ENCODE measurements at regions not wholly inside any gene's neighbourhood (a gene's known extent, or its start where the extent isn't known, plus 50 kb on each side); places are given as distances from the start of the nearest gene placed in this dataset.

DNA sequence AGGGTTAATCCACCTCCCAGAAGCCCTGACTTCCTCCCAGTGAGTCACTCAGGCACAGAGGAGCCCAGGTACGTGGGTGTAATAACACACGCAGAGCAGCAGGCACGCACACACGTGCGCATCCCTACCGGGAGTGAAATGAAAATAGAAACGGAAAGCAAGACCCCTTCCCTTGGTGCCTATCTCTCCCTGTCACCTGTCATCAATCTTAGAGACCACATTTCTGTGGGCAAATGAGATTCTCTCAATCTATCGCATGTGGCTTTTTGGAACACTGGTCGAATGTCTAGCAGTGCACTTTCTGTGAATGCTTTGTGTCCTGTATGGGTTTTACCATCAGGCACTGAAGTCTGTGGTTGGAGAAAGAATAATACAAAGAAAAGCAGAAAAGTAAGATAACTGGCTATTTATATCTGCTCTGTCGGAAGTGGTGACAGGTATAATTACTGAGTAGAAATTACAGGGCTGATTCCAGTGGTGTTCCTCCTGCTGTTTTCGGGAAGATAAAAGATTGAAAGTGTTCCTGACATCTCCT lies 137.7 kb upstream of the GRIA1 start (continued):
- TF ChIP-seq, protein P1, sequence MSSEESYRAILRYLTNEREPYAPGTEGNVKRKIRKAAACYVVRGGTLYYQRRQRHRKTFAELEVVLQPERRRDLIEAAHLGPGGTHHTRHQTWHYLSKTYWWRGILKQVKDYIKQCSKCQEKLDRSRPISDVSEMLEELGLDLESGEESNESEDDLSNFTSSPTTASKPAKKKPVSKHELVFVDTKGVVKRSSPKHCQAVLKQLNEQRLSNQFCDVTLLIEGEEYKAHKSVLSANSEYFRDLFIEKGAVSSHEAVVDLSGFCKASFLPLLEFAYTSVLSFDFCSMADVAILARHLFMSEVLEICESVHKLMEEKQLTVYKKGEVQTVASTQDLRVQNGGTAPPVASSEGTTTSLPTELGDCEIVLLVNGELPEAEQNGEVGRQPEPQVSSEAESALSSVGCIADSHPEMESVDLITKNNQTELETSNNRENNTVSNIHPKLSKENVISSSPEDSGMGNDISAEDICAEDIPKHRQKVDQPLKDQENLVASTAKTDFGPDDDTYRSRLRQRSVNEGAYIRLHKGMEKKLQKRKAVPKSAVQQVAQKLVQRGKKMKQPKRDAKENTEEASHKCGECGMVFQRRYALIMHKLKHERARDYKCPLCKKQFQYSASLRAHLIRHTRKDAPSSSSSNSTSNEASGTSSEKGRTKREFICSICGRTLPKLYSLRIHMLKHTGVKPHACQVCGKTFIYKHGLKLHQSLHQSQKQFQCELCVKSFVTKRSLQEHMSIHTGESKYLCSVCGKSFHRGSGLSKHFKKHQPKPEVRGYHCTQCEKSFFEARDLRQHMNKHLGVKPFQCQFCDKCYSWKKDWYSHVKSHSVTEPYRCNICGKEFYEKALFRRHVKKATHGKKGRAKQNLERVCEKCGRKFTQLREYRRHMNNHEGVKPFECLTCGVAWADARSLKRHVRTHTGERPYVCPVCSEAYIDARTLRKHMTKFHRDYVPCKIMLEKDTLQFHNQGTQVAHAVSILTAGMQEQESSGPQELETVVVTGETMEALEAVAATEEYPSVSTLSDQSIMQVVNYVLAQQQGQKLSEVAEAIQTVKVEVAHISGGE (CRISPR knock-in tag; IDR thresholded peaks at IDR 0.05), result no peak
- TF ChIP-seq CREM (IDR thresholded peaks at IDR 0.05; ENCODE audit: low read depth) (peak; percentile 60; the same call in 1 of the 2 replicates), ZNF622 (IDR thresholded peaks at IDR 0.05) (no peak), SREBF2 (IDR thresholded peaks at IDR 0.05; ENCODE audit: low read length) (no peak), POLR2AphosphoS2 (IDR thresholded peaks at IDR 0.05; ENCODE audit: low read depth, low read length) (no peak), RAD51 (IDR thresholded peaks at IDR 0.05) (no peak), RELB (IDR thresholded peaks at IDR 0.05; ENCODE audit: low read depth) (0 out of 2 replicates have a peak, but pooled peaks have one; percentile 44), BRCA1 (IDR thresholded peaks at IDR 0.05; ENCODE audit: low read depth, low read length) (no peak), MTA3 (IDR thresholded peaks at IDR 0.05; ENCODE audit: borderline replicate concordance, low read length) (0 out of 2 replicates have a peak, but pooled peaks have one; percentile 68), KLF5 (IDR thresholded peaks at IDR 0.05; ENCODE audit: partially characterized antibody) (no peak), EED (IDR thresholded peaks at IDR 0.05; ENCODE audit: low read depth) (peak; percentile 89), PML (IDR thresholded peaks at IDR 0.05; ENCODE audit: low read length) (0 out of 2 replicates have a peak, but pooled peaks have one; percentile 29), GATAD2B (conservative IDR thresholded peaks at IDR 0.05; ENCODE audit: low read depth) (no peak), HDAC2 (IDR thresholded peaks at IDR 0.05) (no peak), GABPA (IDR thresholded peaks at IDR 0.05; ENCODE audit: low read depth) (no peak), EGR1 (IDR thresholded peaks at IDR 0.05; ENCODE audit: borderline replicate concordance in 1 of 2, low read depth in 2 of 2, low read length in 2 of 2) (peak in 1 of 2 experiments; percentile 78; a peak in 2 of 3 replicates)
- TF ChIP-seq, protein P2, sequence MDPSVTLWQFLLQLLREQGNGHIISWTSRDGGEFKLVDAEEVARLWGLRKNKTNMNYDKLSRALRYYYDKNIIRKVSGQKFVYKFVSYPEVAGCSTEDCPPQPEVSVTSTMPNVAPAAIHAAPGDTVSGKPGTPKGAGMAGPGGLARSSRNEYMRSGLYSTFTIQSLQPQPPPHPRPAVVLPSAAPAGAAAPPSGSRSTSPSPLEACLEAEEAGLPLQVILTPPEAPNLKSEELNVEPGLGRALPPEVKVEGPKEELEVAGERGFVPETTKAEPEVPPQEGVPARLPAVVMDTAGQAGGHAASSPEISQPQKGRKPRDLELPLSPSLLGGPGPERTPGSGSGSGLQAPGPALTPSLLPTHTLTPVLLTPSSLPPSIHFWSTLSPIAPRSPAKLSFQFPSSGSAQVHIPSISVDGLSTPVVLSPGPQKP (IDR thresholded peaks at IDR 0.05; ENCODE audit: low read depth, low read length), result no peak
- TF ChIP-seq, protein P3, sequence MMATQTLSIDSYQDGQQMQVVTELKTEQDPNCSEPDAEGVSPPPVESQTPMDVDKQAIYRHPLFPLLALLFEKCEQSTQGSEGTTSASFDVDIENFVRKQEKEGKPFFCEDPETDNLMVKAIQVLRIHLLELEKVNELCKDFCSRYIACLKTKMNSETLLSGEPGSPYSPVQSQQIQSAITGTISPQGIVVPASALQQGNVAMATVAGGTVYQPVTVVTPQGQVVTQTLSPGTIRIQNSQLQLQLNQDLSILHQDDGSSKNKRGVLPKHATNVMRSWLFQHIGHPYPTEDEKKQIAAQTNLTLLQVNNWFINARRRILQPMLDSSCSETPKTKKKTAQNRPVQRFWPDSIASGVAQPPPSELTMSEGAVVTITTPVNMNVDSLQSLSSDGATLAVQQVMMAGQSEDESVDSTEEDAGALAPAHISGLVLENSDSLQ (IDR thresholded peaks at IDR 0.05), result peak; percentile 87
- TF ChIP-seq, protein P4, sequence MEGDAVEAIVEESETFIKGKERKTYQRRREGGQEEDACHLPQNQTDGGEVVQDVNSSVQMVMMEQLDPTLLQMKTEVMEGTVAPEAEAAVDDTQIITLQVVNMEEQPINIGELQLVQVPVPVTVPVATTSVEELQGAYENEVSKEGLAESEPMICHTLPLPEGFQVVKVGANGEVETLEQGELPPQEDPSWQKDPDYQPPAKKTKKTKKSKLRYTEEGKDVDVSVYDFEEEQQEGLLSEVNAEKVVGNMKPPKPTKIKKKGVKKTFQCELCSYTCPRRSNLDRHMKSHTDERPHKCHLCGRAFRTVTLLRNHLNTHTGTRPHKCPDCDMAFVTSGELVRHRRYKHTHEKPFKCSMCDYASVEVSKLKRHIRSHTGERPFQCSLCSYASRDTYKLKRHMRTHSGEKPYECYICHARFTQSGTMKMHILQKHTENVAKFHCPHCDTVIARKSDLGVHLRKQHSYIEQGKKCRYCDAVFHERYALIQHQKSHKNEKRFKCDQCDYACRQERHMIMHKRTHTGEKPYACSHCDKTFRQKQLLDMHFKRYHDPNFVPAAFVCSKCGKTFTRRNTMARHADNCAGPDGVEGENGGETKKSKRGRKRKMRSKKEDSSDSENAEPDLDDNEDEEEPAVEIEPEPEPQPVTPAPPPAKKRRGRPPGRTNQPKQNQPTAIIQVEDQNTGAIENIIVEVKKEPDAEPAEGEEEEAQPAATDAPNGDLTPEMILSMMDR (IDR thresholded peaks at IDR 0.05 in 2 of 3, conservative IDR thresholded peaks at IDR 0.05 in 1 of 3; ENCODE audit: control insufficient read depth in 2 of 3, extremely low read depth in 1 of 3, insufficient read depth in 1 of 3, low read depth in 3 of 3, low read length in 3 of 3), result no peak
